ENCODE measurements at regions not wholly inside any gene's neighbourhood (a gene's known extent, or its start where the extent isn't known, plus 50 kb on each side); places are given as distances from the start of the nearest gene placed in this dataset.
"Not testable (repeated sequence)": the region's sequence is repeated elsewhere in the genome, so short reads cannot be mapped to it uniquely, and the experiment has no call there.

- TF ChIP-seq CTCF, POLR2A (IDR thresholded peaks at IDR 0.05): not testable (repeated sequence)
Measured at GRCh38 chr12:46584098-46584497, 211.5 kb upstream of the SLC38A2 start.

All from body of pancreas (tissue), 4 donors.